Mammary epithelial cell (primary cell): ENCODE measurements at regions not wholly inside any gene's neighbourhood (a gene's known extent, or its start where the extent isn't known, plus 50 kb on each side); places are given as distances from the start of the nearest gene placed in this dataset.
"Not testable (repeated sequence)": the region's sequence is repeated elsewhere in the genome, so short reads cannot be mapped to it uniquely, and the experiment has no call there.

ENCODE experiments used
- CTCF ChIP-seq, 2 donors: IDR thresholded peaks in 1 of 2; conservative IDR thresholded peaks in 1 of 2; 2 replicates each; pipeline ENCODE4 v1.5.1; 2011 to 2012; ENCODE audit warnings: inconsistent platforms in 2 of 2, low read length in 2 of 2, mild to moderate bottlenecking in 2 of 2, control low read depth in 1 of 2, low read depth in 1 of 2; ENCODE audit not compliant: insufficient read depth in 1 of 2; ENCODE audit errors: extremely low read depth in 1 of 2
- EZH2 ChIP-seq: IDR thresholded peaks from 2 replicates; pipeline ENCODE4 v1.6.1; 2012; ENCODE audit warnings: low read length, inconsistent platforms, borderline replicate concordance

DNA sequence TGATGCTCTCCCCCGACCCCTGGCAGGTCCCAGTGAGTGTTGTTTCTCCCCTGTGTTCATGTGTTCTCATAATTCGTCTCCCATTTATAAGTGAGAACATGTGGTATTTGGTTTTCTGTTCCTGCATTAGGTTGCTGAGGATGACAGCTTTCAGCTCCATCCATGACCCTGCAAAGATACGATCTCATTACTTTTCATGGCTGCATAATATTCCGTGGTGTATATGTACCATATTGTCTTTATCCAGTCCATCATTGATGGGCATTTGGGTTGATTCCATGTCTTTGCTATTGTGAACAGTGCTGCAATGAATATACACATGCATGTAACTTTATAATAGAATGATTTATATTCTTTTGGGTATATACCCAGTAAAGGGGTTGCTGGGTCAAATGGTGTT is 321.5 kb downstream of the EMP1 start:
- not testable (repeated sequence) for TF ChIP-seq EZH2; CTCF (conservative IDR thresholded peaks at IDR 0.05 in 1 of 2, IDR thresholded peaks at IDR 0.05 in 1 of 2; ENCODE audit: extremely low read depth in 1 of 2, insufficient read depth in 1 of 2, low read depth in 1 of 2, low read length in 2 of 2)
